B cell (primary cell): ENCODE measurements at regions not wholly inside any gene's neighbourhood (a gene's known extent, or its start where the extent isn't known, plus 50 kb on each side); places are given as distances from the start of the nearest gene placed in this dataset.

ENCODE experiments used
- ATAC-seq: fragments of 200-7000 bp; cut with Tn5 transposase; one replicate; pipeline ENCODE4 v1.10.0; 2021; ENCODE audit warnings: low read depth, mild to moderate bottlenecking, moderate number of reproducible peaks, moderate library complexity
- CTCF ChIA-PET: fragments of 350-600 bp; sonication (Branson Sonifier 250); formaldehyde crosslinking; loops from one replicate; lab custom pipeline; 2021; ENCODE audit warnings: antibody characterized with exemption, inconsistent platforms; lab: Charles Lee
- POLR2A ChIA-PET: fragments of 350-600 bp; sonication (Branson Sonifier 250); formaldehyde crosslinking; loops from one replicate; lab custom pipeline; 2021; ENCODE audit warnings: antibody characterized with exemption; lab: Charles Lee
- DNase-seq: peaks from one replicate; pipeline ENCODE4 v3.0.0; 2013
- H2AFZ ChIP-seq: 2 replicates; pipeline ENCODE4 v1.6.1; 2012; ENCODE audit warnings: mild to moderate bottlenecking, low read depth, low read length; ENCODE audit not compliant: insufficient read depth, poor library complexity, severe bottlenecking
- H3K27ac ChIP-seq, 2 donors: 1 replicate in 1 of 2; 2 replicates in 1 of 2; pipeline ENCODE4 v1.5.1; 2012 to 2013; ENCODE audit warnings: low read length in 2 of 2, mild to moderate bottlenecking in 2 of 2, moderate library complexity in 1 of 2
- H3K27me3 ChIP-seq, 4 experiments: fragments of 200-600 bp in 1 of 4; sonication (generic) in 1 of 4; replicated peaks in 1 of 4; 1 replicate in 2 of 4; 2 replicates in 2 of 4; pipeline versions ENCODE4 v1.6.1 to v1.7.0; 2013 to 2016; ENCODE audit warnings: low read length in 3 of 4, mild to moderate bottlenecking in 2 of 4, mixed read lengths in 1 of 4, moderate library complexity in 1 of 4; ENCODE audit not compliant: insufficient read depth in 4 of 4, control insufficient read depth in 3 of 4; ENCODE audit errors: control extremely low read depth in 1 of 4
- H3K36me3 ChIP-seq, 2 experiments: replicated peaks in 1 of 2; 1 replicate in 1 of 2; 2 replicates in 1 of 2; pipeline versions ENCODE4 v1.6.1 to v1.7.1; 2013; ENCODE audit warnings: low read length in 1 of 2; ENCODE audit not compliant: insufficient read depth in 2 of 2, control insufficient read depth in 1 of 2; ENCODE audit errors: control extremely low read depth in 1 of 2, extremely low read depth in 1 of 2
- H3K4me1 ChIP-seq, 2 donors: fragments of 200-600 bp in 1 of 2; sonication (generic) in 1 of 2; 1 replicate in 1 of 2; 2 replicates in 1 of 2; pipeline versions ENCODE4 v1.5.1 to v1.6.1; 2013 to 2017; ENCODE audit warnings: low read length in 2 of 2; ENCODE audit not compliant: control insufficient read depth in 2 of 2, insufficient read depth in 2 of 2
- H3K4me2 ChIP-seq: replicated peaks from 2 replicates; pipeline ENCODE3; 2012; ENCODE audit warnings: mild to moderate bottlenecking, low read depth, low read length; ENCODE audit not compliant: poor library complexity, severe bottlenecking
- H3K4me3 ChIP-seq, 5 experiments: fragments of 200-600 bp in 1 of 5; sonication (generic) in 1 of 5; 1 replicate in 3 of 5; 2 replicates in 2 of 5; pipeline versions ENCODE4 v1.5.1 to v1.7.0; 2011 to 2016; ENCODE audit warnings: low read length in 4 of 5, mild to moderate bottlenecking in 4 of 5, low read depth in 2 of 5, control low read depth in 1 of 5, moderate library complexity in 1 of 5; ENCODE audit not compliant: insufficient read depth in 1 of 5; ENCODE audit errors: control extremely low read depth in 1 of 5, extremely low read depth in 1 of 5
- H3K79me2 ChIP-seq: fragments of 200-600 bp; sonication (generic); one replicate; pipeline ENCODE4 v1.6.0; 2016; ENCODE audit warnings: low read length; ENCODE audit not compliant: control insufficient read depth, insufficient read depth
- H3K9ac ChIP-seq: fragments of 200-600 bp; sonication (generic); 2 replicates; pipeline ENCODE4 v1.6.1; 2017; ENCODE audit warnings: mild to moderate bottlenecking, low read length, moderate library complexity
- H3K9me3 ChIP-seq, 3 donors: one replicate each; pipeline versions ENCODE4 v1.6.1 to v1.7.1; 2013; ENCODE audit warnings: low read length in 2 of 3; ENCODE audit not compliant: control insufficient read depth in 2 of 3, insufficient read depth in 1 of 3; ENCODE audit errors: control extremely low read depth in 1 of 3
- H4K20me1 ChIP-seq: 2 replicates; pipeline ENCODE4 v1.6.0; 2012; ENCODE audit warnings: mild to moderate bottlenecking, low read length; ENCODE audit not compliant: insufficient read depth, control insufficient read depth, poor library complexity, severe bottlenecking
- H3K27ac Mint-ChIP-seq: one replicate; pipeline ENCODE4 v1.8.0; 2021; ENCODE audit warnings: mixed read lengths
- H3K27me3 Mint-ChIP-seq: one replicate; pipeline ENCODE4 v1.8.0; 2021; ENCODE audit warnings: mixed read lengths
- H3K4me1 Mint-ChIP-seq: one replicate; pipeline ENCODE4 v1.8.0; 2021; ENCODE audit warnings: mixed read lengths
- H3K4me3 Mint-ChIP-seq: one replicate; pipeline ENCODE4 v1.8.0; 2021; ENCODE audit warnings: mixed read lengths
- H3K9me3 Mint-ChIP-seq: one replicate; pipeline ENCODE4 v1.8.0; 2022; ENCODE audit warnings: mixed read lengths; ENCODE audit not compliant: insufficient read depth
- CTCF ChIP-seq: fragments of 200-600 bp; IDR thresholded peaks from one replicate; pipeline ENCODE4 v1.8.0; 2022; ENCODE audit warnings: antibody characterized with exemption, mild to moderate bottlenecking
- EZH2 ChIP-seq: IDR thresholded peaks from 2 replicates; pipeline ENCODE4 v1.6.1; 2012; ENCODE audit warnings: borderline replicate concordance, low read depth, mild to moderate bottlenecking, moderate library complexity, low read length; ENCODE audit not compliant: insufficient read depth, poor library complexity, severe bottlenecking
- WGBS: methylation state at CpG from one replicate; pipeline ENCODE4 v1.1.5; 2013; ENCODE audit warnings: missing lambda C conversion rate; ENCODE audit not compliant: insufficient coverage; 5-methylcytosine and 5-hydroxymethylcytosine counted together
- intact Hi-C: fragments of 100-400 bp; cut with micrococcal nuclease; formaldehyde crosslinking; loops from one replicate; pipeline ENCODE4 v1.10.0; 2022

DNA sequence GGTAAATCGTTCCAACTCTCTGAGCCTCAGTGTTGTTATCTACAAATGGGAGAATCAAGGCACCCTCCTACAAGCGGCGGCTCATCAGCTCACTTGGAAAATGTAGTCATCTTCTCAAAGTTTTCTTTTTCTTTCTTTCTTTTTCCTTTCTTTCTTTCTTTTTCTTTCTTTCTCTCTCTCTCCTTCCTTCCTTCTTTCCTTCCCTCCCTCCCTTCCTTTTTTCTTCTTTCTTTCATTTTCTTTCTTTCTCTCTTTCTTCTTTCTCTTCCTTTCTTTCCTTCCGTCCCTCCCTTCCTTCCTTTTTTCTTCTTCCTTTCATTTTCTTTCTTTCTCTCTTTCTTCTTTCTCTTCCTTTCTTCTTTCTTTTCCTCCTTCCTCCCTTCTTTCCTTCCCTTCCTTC is 55.0 kb upstream of the TGM3 start:
- Histone ChIP-seq H2AFZ (no peak overlapping the region), H3K4me2 (no peak overlapping the region), H3K4me3 (no peak overlapping the region), H3K9me3 (peaks cover 0 to 2% (median 0%) of the 10 kb centered on the region in 3 donors), H3K36me3 (no peaks in the 10 kb centered on the region), H3K9ac (no peak overlapping the region), H3K79me2 (no peaks in the 10 kb centered on the region), H4K20me1 (no peaks in the 10 kb centered on the region), H3K27me3 (peaks cover 0 to 3% (median 0%) of the 10 kb centered on the region in 4 experiments), H3K27ac (no peak overlapping the region), H3K4me1 (no peaks in the 10 kb centered on the region)
- no peak overlapping the region for H3K27ac Mint-ChIP-seq
- H3K4me3 Mint-ChIP-seq: no peak overlapping the region
- POLR2A ChIA-PET: no interaction called here
- TF ChIP-seq CTCF: peak; percentile 33
- no peak for TF ChIP-seq EZH2
- CTCF ChIA-PET: no interaction called here
- peaks cover 5% of the 10 kb centered on the region for H3K4me1 Mint-ChIP-seq
- WGBS: 89% methylated on average over 3 of the region's 4 CpGs
- H3K27me3 Mint-ChIP-seq: peaks cover 16% of the 10 kb centered on the region
- intact Hi-C loops: no loop called here
- H3K9me3 Mint-ChIP-seq: no peaks in the 10 kb centered on the region
- DNase-seq: no peak
- ATAC-seq: no peak

DNA sequence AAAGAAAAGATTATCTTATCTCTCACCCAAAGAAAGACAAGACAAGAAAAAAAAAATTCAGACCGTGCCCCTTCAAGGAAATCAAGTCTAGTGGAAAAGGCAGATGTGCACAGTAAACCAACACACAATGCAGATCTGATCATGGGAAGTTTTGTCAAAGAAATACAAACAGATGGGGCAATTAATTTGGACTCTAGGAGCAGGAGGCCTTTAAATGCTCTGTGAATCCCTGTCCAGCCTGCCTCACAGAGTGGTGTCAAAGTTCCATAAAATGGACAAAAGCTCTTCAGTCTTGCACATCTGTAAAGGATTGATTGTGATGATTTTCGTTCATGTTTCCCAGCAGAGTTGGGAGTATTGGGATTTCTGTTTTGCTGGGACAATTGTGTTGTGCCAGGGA is 53.1 kb upstream of the TGM3 start:
- H3K9me3 ChIP-seq: no peaks in the 10 kb centered on the region
- POLR2A ChIA-PET: interaction anchor here (0.6 kb wide), 1 partner anchor 153 kb away, joined by 5 read pairs; no protein-coding TSS in a partner anchor
- ATAC-seq: no peak
- no peak overlapping the region for H3K27ac Mint-ChIP-seq
- intact Hi-C loops: no loop called here
- H3K27ac ChIP-seq: no peak overlapping the region
- H3K36me3 ChIP-seq: no peaks in the 10 kb centered on the region
- peaks cover 18% of the 10 kb centered on the region for H3K27me3 Mint-ChIP-seq
- H3K9ac ChIP-seq: no peak overlapping the region
- no peak overlapping the region for H3K4me3 Mint-ChIP-seq
- TF ChIP-seq EZH2 (no peak), CTCF (no peak)
- no peak overlapping the region for H2AFZ ChIP-seq
- no peak overlapping the region for H3K4me2 ChIP-seq
- H3K9me3 Mint-ChIP-seq: no peaks in the 10 kb centered on the region
- no peak for DNase-seq
- 86% methylated on average over 1 of the region's 2 CpGs for WGBS
- H3K79me2 ChIP-seq: no peaks in the 10 kb centered on the region
- CTCF ChIA-PET: interaction anchor here (1.1 kb wide), 1 partner anchor 35 kb away, joined by 3 read pairs; no protein-coding TSS in a partner anchor
- H4K20me1 ChIP-seq: no peaks in the 10 kb centered on the region
- H3K27me3 ChIP-seq: peaks cover 0 to 3% (median 0%) of the 10 kb centered on the region in 4 experiments
- H3K4me1 ChIP-seq: no peaks in the 10 kb centered on the region
- no peak overlapping the region for H3K4me3 ChIP-seq
- peaks cover 5% of the 10 kb centered on the region for H3K4me1 Mint-ChIP-seq
